Activated naive CD4-positive, alpha-beta T cell treated with anti-CD3 and anti-CD28 coated beads for 36 hours (primary cell): ENCODE measurements at regions not wholly inside any gene's neighbourhood (a gene's known extent, or its start where the extent isn't known, plus 50 kb on each side); places are given as distances from the start of the nearest gene placed in this dataset.

Experiments
- CTCF ChIA-PET: fragments of 350-600 bp; sonication (Branson Sonifier 250); formaldehyde crosslinking; loops from one replicate; lab custom pipeline; 2021; ENCODE audit warnings: antibody characterized with exemption; lab: Charles Lee
- DNase-seq: peaks from one replicate; pipeline ENCODE4 v3.0.0-alpha.2; 2020
- H3K27ac Mint-ChIP-seq: one replicate; pipeline ENCODE4 v1.8.0; 2021; ENCODE audit warnings: mild to moderate bottlenecking, mixed read lengths
- H3K27me3 Mint-ChIP-seq: one replicate; pipeline ENCODE4 v1.8.0; 2021; ENCODE audit warnings: low read depth, mixed read lengths
- H3K36me3 Mint-ChIP-seq: one replicate; pipeline ENCODE4 v1.8.0; 2021; ENCODE audit warnings: low read depth, mixed read lengths
- H3K4me1 Mint-ChIP-seq: one replicate; pipeline ENCODE4 v1.8.0; 2021; ENCODE audit warnings: low read depth, mixed read lengths
- H3K4me3 Mint-ChIP-seq: one replicate; pipeline ENCODE4 v1.8.0; 2021; ENCODE audit warnings: mild to moderate bottlenecking, moderate library complexity, mixed read lengths
- H3K9me3 Mint-ChIP-seq: one replicate; pipeline ENCODE4 v1.8.0; 2021; ENCODE audit warnings: mixed read lengths
- intact Hi-C: fragments of 100-400 bp; cut with micrococcal nuclease; formaldehyde crosslinking; loops from one replicate; pipeline ENCODE4 v1.15.1; 2023

DNA sequence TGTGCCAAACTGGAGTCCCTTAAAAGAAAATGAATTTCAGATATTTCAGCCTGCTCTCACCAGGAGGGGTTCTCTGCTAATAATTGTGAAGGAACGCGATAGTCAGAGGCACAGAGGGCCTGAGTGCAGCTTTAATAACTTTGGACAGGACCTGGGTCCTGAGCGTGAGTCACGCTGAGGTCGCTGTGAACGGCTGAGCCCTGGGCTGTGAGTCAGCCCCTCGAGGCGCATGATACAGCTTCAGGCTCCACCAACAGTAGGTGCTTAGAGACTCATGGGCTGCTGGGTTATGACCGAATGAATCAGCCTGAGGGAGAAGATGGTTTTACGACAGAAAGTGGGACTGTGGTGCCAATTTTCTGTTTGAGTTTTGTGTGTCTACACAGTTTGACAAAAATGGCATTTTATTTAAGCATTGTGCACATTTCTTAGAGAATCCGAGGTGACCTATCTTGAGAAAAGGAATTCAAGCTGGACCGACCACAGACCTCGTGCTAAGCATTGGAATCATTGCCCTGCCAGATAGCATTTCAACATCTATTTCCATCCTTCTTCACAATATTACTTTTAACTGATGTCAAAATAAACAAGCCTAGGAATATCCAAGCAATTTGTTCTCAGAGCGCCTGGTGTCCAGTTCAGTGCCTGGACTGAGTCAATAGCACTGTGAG is 183.0 kb downstream of the THBS2 start:
- no peak overlapping the region for H3K4me3 Mint-ChIP-seq
- no peak overlapping the region for H3K27ac Mint-ChIP-seq
- H3K27me3 Mint-ChIP-seq: peaks cover 2% of the 10 kb centered on the region
- CTCF ChIA-PET: no interaction called here
- no peak for DNase-seq
- H3K9me3 Mint-ChIP-seq: no peaks in the 10 kb centered on the region
- intact Hi-C loops: no loop called here
- no peaks in the 10 kb centered on the region for H3K36me3 Mint-ChIP-seq
- no peaks in the 10 kb centered on the region for H3K4me1 Mint-ChIP-seq

DNA sequence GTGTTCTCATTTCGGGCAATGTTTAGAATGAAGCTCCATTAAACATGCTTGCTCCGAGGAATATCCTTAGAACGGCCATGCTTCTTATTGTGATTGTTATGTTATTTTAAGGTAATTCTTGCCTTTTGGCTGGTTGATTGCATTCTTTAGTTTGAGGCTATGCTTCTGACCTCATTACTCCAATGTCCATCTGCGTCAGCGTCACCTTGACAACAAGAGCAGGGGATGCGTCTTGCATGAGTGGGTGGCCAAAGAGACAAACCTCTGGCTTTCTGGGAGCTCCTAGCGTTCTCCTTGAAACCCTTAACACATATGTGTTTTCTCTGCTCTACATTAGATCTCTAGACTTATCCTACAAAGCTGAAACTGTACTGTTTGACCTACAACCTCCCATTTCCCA is 184.3 kb downstream of the THBS2 start:
- Mint-ChIP-seq H3K9me3 (no peaks in the 10 kb centered on the region), H3K4me3 (no peak overlapping the region), H3K4me1 (no peaks in the 10 kb centered on the region), H3K27ac (peak overlapping the region; percentile 15), H3K27me3 (peaks cover 5% of the 10 kb centered on the region), H3K36me3 (no peaks in the 10 kb centered on the region)
- intact Hi-C loops: no loop called here
- no peak for DNase-seq
- CTCF ChIA-PET: no interaction called here

DNA sequence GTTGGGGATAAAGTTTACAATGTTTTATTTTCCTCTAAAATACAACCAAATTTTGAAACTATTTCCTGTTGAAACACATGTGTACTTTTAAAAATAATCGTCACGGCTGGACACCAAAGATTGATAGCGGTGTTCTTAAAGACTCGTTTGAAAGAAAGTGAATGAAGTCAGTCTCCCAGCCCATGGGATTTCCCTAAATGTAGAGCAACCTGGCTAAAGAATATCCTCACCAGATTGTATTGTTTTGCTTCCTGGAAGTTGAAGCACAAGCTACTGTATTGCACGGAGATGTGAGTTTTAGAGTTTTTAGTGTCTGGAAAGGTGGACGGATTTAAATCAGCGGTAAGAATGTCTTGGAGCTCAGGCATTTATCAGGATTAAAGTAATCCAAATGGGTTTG is 189.5 kb downstream of the THBS2 start:
- no peak for DNase-seq
- H3K4me3 Mint-ChIP-seq: no peak overlapping the region
- no peaks in the 10 kb centered on the region for H3K4me1 Mint-ChIP-seq
- peaks cover 9% of the 10 kb centered on the region for H3K27me3 Mint-ChIP-seq
- intact Hi-C loops: no loop called here
- CTCF ChIA-PET: interaction anchor here (0.7 kb wide), 1 partner anchor 1073 kb away, joined by 3 read pairs; no protein-coding TSS in a partner anchor
- H3K36me3 Mint-ChIP-seq: no peaks in the 10 kb centered on the region
- no peak overlapping the region for H3K27ac Mint-ChIP-seq
- peaks cover 3% of the 10 kb centered on the region for H3K9me3 Mint-ChIP-seq

DNA sequence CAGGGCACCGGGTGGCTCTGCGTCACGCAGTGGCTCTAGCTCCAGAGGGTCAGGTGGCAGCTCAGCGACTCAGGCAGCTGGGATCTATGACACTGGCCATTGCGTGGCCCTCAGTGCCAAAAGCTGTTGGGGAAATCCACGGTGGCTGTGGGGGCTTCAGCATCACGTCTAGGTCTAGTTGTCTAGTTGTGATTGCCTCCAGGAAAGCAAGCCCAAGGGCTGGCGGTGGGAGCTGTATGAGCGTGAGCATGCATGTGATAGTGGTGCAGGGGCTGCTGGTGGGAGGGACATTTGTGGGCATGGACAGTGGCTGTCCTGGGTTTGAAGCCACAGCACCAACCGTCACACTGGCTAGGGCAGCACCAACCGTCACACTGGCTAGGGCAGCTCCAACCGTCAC is 191.4 kb downstream of the THBS2 start:
- CTCF ChIA-PET: no interaction called here
- H3K36me3 Mint-ChIP-seq: no peaks in the 10 kb centered on the region
- H3K9me3 Mint-ChIP-seq: peaks cover 3% of the 10 kb centered on the region
- no peak overlapping the region for H3K27ac Mint-ChIP-seq
- no peaks in the 10 kb centered on the region for H3K4me1 Mint-ChIP-seq
- peaks cover 10% of the 10 kb centered on the region for H3K27me3 Mint-ChIP-seq
- intact Hi-C loops: no loop called here
- no peak for DNase-seq
- no peak overlapping the region for H3K4me3 Mint-ChIP-seq

DNA sequence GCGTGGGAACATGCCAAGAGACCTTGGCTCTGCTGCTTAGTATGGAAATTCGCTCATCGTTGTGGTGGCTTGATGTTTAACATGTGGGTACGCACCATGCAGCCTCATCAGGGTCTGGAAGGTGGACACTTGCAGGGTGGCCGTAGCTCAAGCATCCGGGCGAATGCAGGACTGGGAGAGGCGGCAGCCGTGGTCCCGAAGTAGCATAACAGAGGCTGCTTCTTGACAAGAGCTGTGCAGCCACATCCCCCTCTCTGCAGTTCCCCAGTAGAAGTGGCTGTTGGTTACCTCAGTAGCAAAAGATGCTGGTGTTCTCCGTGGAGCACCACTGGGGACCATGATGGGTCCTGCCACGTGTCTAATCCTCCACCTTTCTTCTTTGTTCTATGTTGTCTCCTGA is 195.0 kb downstream of the THBS2 start:
- H3K4me3 Mint-ChIP-seq: no peak overlapping the region

DNA sequence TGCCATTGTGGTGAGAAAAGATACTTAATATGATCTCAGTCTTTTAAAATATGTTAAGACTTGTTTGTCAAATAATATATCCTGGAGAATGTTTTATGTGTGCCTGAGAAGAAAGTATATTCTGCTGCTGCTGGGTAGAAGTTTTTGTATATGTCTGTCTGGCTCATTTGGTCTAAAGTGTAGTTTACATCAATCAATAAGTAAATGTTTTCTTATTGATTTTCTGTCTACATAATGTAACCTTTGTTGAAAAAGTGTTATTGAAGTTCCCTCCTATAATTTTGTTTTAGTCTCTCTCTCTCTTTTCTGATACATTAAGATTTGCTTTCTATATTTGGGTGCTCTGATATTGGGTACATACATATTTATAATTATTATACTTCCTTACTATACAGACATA is 201.2 kb downstream of the THBS2 start:
- CTCF ChIA-PET: no interaction called here
- intact Hi-C loops: no loop called here
- no peak overlapping the region for H3K4me3 Mint-ChIP-seq
- H3K9me3 Mint-ChIP-seq: peaks cover 3% of the 10 kb centered on the region
- no peaks in the 10 kb centered on the region for H3K4me1 Mint-ChIP-seq
- H3K27ac Mint-ChIP-seq: no peak overlapping the region
- no peak for DNase-seq
- H3K36me3 Mint-ChIP-seq: no peaks in the 10 kb centered on the region
- H3K27me3 Mint-ChIP-seq: peaks cover 13% of the 10 kb centered on the region

More for the DNA sequence above, 195.0 kb downstream of the THBS2 start:
- no peaks in the 10 kb centered on the region for H3K36me3 Mint-ChIP-seq
- intact Hi-C loops: no loop called here
- no peaks in the 10 kb centered on the region for H3K4me1 Mint-ChIP-seq
- CTCF ChIA-PET: no interaction called here
- H3K9me3 Mint-ChIP-seq: peaks cover 6% of the 10 kb centered on the region
- DNase-seq: no peak
- H3K27ac Mint-ChIP-seq: no peak overlapping the region
- H3K27me3 Mint-ChIP-seq: peaks cover 5% of the 10 kb centered on the region

DNA sequence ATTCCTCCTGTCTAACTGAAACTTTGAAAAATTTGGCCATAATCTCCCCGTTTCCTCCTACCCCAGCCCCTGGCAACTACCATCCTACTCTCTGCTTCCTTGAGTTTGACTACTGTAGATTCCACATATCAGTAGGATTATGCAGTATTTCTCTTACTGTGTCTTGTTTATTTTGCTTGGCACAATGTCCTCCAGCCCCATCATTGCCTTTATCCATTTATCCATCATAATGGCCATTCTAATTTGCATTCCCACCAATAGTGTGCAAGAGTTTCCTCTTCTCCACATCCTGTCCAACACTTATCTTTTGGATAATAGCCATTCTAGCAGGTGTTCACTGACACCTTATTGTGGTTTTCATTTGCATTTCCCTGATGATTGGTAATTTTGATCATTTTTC is 202.3 kb downstream of the THBS2 start:
- H3K4me3 Mint-ChIP-seq: no peak overlapping the region
- peaks cover 3% of the 10 kb centered on the region for H3K9me3 Mint-ChIP-seq
- no peaks in the 10 kb centered on the region for H3K4me1 Mint-ChIP-seq
- H3K27ac Mint-ChIP-seq: no peak overlapping the region
- peaks cover 10% of the 10 kb centered on the region for H3K27me3 Mint-ChIP-seq
- no peaks in the 10 kb centered on the region for H3K36me3 Mint-ChIP-seq
- CTCF ChIA-PET: no interaction called here
- intact Hi-C loops: no loop called here
- no peak for DNase-seq

DNA sequence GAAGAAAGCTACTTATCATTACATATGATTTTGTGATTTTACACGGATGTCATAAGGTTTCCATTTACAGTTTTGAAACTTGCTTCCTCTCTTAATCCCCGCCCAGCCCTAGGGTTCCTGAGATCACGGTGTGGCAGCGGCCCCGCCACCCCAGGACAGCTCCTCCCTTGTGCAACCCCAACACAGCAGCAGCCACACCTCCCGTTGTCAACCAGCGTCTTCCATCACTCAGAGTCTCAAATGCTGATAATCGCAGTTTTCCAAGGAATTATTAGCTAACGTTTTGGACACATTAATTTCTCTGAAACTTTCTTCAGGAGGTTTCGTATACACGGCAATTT is 204.8 kb downstream of the THBS2 start:
- Mint-ChIP-seq H3K27me3 (peaks cover 10% of the 10 kb centered on the region), H3K9me3 (no peaks in the 10 kb centered on the region), H3K4me1 (no peaks in the 10 kb centered on the region), H3K4me3 (no peak overlapping the region), H3K36me3 (no peaks in the 10 kb centered on the region), H3K27ac (no peak overlapping the region)
- DNase-seq: no peak
- CTCF ChIA-PET: no interaction called here
- intact Hi-C loops: no loop called here

DNA sequence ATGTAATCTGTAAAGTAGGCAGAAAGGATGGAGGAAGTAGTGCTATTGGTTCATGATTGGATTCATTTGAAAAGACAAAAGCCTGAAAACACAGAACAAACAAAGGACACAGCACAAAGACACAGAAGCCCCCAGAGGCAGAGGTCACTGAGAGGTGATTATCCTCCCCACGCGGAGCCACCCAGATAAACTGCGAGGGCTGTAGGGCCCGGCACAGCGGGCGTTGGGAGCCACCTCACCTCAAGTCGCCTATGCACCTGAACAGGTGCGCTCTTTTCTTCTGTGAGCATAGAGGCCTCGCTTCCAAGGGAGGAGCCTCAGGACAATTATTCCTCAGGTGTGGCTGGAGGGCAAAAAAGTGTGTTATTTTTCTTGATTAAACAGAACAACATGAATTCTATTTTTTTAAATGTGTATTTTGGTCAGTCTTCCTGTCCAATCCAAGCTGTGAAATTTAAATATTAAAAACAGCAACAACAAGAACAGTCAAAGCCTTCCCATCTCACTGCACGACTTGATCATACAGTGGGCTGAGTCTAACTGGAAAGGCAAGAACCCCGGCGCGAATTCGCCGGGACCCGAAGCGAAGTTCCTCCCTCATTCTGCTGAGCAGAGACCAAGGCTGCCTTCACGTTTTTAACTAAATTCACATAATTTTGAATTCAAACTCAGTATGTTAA is 205.3 kb downstream of the THBS2 start:
- H3K4me1 Mint-ChIP-seq: no peaks in the 10 kb centered on the region
- CTCF ChIA-PET: no interaction called here
- H3K27ac Mint-ChIP-seq: no peak overlapping the region
- DNase-seq: no peak
- H3K27me3 Mint-ChIP-seq: peaks cover 10% of the 10 kb centered on the region
- H3K4me3 Mint-ChIP-seq: no peak overlapping the region
- no peaks in the 10 kb centered on the region for H3K36me3 Mint-ChIP-seq
- H3K9me3 Mint-ChIP-seq: no peaks in the 10 kb centered on the region
- intact Hi-C loops: no loop called here

DNA sequence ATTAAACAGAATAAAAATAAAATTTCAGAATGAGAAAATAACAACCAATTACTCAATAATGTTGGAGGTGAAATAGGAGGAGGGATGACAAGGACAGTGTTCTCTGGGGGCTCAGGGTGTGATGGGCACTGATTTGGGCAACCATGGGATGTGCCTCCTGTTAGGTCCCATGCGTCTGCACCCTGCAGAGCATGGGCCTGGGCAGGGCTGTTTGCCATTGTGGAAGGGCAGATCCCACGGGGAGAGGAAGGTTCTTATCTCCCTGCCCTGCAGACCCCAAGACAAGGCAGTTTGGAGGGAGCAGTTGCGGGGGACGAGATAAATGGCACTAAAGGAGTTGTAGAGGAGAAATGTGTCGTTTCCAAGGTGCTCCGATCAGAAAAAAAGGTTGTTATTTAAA is 206.3 kb downstream of the THBS2 start:
- no peaks in the 10 kb centered on the region for H3K36me3 Mint-ChIP-seq
- H3K4me1 Mint-ChIP-seq: no peaks in the 10 kb centered on the region
- CTCF ChIA-PET: no interaction called here
- no peak overlapping the region for H3K27ac Mint-ChIP-seq
- H3K9me3 Mint-ChIP-seq: no peaks in the 10 kb centered on the region
- no peak for DNase-seq
- intact Hi-C loops: no loop called here
- H3K27me3 Mint-ChIP-seq: peaks cover 10% of the 10 kb centered on the region
- H3K4me3 Mint-ChIP-seq: no peak overlapping the region

DNA sequence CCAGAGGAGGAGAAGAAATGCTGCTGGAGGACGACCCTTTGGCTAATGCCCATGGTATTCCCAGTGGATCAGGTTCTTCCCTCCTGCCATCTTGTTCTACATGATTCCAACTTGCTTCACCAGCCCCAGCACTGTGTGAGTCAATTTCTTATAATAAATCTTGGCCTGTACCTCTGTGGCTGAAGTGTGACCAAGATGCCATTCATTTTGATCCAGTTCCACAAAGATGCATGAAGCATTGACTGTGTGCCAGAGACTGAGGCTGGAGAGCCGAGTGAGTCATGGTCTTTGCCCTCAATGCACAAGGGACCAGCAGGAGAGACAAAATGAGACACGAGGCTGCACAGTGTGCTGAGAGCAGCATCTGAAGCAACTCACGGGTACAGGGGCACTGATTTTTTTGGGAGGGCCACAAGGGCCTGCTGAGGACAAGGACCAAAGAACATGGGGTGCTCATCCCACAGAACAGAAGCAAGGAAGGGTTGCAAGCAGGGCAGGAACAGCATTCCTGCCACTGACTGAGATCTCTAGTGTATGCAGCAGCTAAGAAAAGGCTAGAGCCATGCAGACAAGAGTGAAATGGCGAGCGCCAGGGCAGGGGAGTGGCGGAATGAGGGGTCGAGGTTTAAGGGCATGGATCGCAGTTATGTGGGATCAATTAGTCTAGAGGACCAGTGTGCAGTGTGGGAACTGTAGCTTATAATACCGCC is 207.0 kb downstream of the THBS2 start:
- Mint-ChIP-seq H3K4me1 (no peaks in the 10 kb centered on the region), H3K27me3 (peaks cover 8% of the 10 kb centered on the region), H3K4me3 (no peak overlapping the region), H3K27ac (no peak overlapping the region), H3K9me3 (no peaks in the 10 kb centered on the region), H3K36me3 (no peaks in the 10 kb centered on the region)
- intact Hi-C loops: no loop called here
- CTCF ChIA-PET: no interaction called here
- no peak for DNase-seq

DNA sequence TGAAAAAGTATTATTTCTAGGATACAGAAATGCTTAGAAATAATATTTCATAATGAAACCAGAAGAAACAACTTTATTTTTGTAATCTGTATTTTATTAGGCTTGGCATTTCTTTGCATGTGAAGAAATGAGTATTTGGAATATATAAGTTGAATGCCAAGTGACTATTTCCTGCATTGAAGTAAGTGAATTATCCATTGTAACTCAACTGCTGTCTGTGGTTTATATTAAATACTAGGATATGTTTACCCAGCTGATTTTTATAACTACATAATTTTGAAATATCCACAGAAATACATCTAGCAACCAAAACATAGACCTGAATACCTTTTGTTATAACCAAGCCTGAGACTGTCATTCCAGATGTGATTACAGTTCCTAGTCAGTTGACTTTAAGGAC is 207.6 kb downstream of the THBS2 start:
- no peak for DNase-seq
- Mint-ChIP-seq H3K9me3 (no peaks in the 10 kb centered on the region), H3K27ac (no peak overlapping the region), H3K36me3 (no peaks in the 10 kb centered on the region), H3K4me1 (no peaks in the 10 kb centered on the region), H3K4me3 (no peak overlapping the region), H3K27me3 (peaks cover 2% of the 10 kb centered on the region)
- intact Hi-C loops: no loop called here
- CTCF ChIA-PET: no interaction called here

DNA sequence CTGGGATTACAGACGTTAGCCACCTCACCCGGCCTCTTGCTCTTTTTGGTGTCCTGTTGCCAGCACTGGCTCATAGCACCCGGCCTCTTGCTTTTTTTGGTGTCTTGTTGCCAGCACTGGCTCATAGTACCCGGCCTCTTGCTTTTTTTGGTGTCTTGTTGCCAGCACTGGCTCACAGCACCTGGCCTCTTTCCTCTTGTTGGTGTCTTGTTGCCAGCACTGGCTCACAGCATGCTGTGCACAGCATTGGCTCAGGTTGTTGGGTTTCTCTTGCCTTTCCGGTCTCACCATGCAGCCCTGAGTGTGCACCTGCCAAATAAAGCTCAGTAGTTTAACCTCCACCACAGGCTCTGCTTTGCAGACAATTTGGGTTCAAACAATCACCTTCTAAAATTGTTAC is 208.2 kb downstream of the THBS2 start:
- DNase-seq: no peak
- intact Hi-C loops: no loop called here
- no peak overlapping the region for H3K27ac Mint-ChIP-seq
- H3K27me3 Mint-ChIP-seq: no peaks in the 10 kb centered on the region
- no peak overlapping the region for H3K4me3 Mint-ChIP-seq
- no peaks in the 10 kb centered on the region for H3K9me3 Mint-ChIP-seq
- no peaks in the 10 kb centered on the region for H3K4me1 Mint-ChIP-seq
- no peaks in the 10 kb centered on the region for H3K36me3 Mint-ChIP-seq
- CTCF ChIA-PET: no interaction called here
